HepG2 (cell line): ENCODE measurements at regions not wholly inside any gene's neighbourhood (a gene's known extent, or its start where the extent isn't known, plus 50 kb on each side); places are given as distances from the start of the nearest gene placed in this dataset.

Experiments
- FOSL1 ChIP-seq: sonication (generic); formaldehyde crosslinking; IDR thresholded peaks from 2 replicates; pipeline ENCODE4 v1.9.0; 2021; ENCODE audit warnings: missing genetic modification reagents, borderline replicate concordance
- KDM1A ChIP-seq: IDR thresholded peaks from 2 replicates; pipeline ENCODE4 v1.6.1; 2016; ENCODE audit warnings: missing compliant biosample characterization
- MYPOP ChIP-seq: sonication (generic); formaldehyde crosslinking; IDR thresholded peaks from 2 replicates; pipeline ENCODE4 v1.8.1; 2023; ENCODE audit warnings: mild to moderate bottlenecking, moderate library complexity, missing genetic modification reagents
- SP4 ChIP-seq: sonication (generic); formaldehyde crosslinking; IDR thresholded peaks from 2 replicates; pipeline ENCODE4 v1.8.1; 2023; ENCODE audit warnings: mild to moderate bottlenecking, missing genetic modification reagents
- ZNF121 ChIP-seq: sonication (generic); formaldehyde crosslinking; IDR thresholded peaks from 2 replicates; pipeline ENCODE4 v1.5.0; 2020; ENCODE audit warnings: mild to moderate bottlenecking, missing genetic modification reagents

GRCh38 chr5:97635553-97635952 lies 452.5 kb upstream of the RIOK2 start:
- TF ChIP-seq KDM1A (CRISPR knock-in tag): no peak
- no peak for TF ChIP-seq MYPOP
- no peak for TF ChIP-seq FOSL1
- no peak for TF ChIP-seq SP4 (CRISPR knock-in tag)
- TF ChIP-seq ZNF121 (CRISPR knock-in tag): no peak
